WTC11 (cell line): ENCODE measurements at regions not wholly inside any gene's neighbourhood (a gene's known extent, or its start where the extent isn't known, plus 50 kb on each side); places are given as distances from the start of the nearest gene placed in this dataset.

Experiments
- ATAC-seq: fragments of 200-7000 bp; cut with Tn5 transposase; 2 replicates; pipeline ENCODE4 v1.10.0; 2021; ENCODE audit warnings: mild to moderate bottlenecking, moderate library complexity
- CTCF ChIA-PET: fragments of 300-600 bp; sonication (Branson Sonifier 250); formaldehyde crosslinking; loops from one replicate; lab custom pipeline; 2021; ENCODE audit warnings: antibody characterized with exemption; lab: Charles Lee
- POLR2A ChIA-PET: fragments of 350-600 bp; sonication (Branson Sonifier 250); formaldehyde crosslinking; loops from one replicate; lab custom pipeline; 2021; ENCODE audit warnings: antibody characterized with exemption; lab: Charles Lee
- DNase-seq: peaks from one replicate; pipeline ENCODE4 v3.0.0; 2021; ENCODE audit warnings: low spot score
- H3K27ac Mint-ChIP-seq: 2 replicates; pipeline ENCODE4 v1.8.0; 2021; ENCODE audit warnings: mixed read lengths
- H3K27me3 Mint-ChIP-seq: 2 replicates; pipeline ENCODE4 v1.8.0; 2021; ENCODE audit warnings: low read depth, mild to moderate bottlenecking, moderate library complexity, mixed read lengths
- H3K36me3 Mint-ChIP-seq: 2 replicates; pipeline ENCODE4 v1.8.0; 2021; ENCODE audit warnings: mixed read lengths
- H3K4me1 Mint-ChIP-seq: 2 replicates; pipeline ENCODE4 v1.8.0; 2022; ENCODE audit warnings: mixed read lengths
- H3K4me3 Mint-ChIP-seq: 2 replicates; pipeline ENCODE4 v1.8.0; 2021; ENCODE audit warnings: mild to moderate bottlenecking, moderate library complexity, mixed read lengths
- H3K9me3 Mint-ChIP-seq: 2 replicates; pipeline ENCODE4 v1.8.0; 2021; ENCODE audit warnings: mixed read lengths
- EMX1 ChIP-seq: fragments of 250-450 bp; sonication (Bioruptor Pico); IDR thresholded peaks from 2 replicates; pipeline ENCODE4 v1.8.0; 2021; ENCODE audit warnings: mild to moderate bottlenecking
- FOXK1 ChIP-seq: sonication (generic); formaldehyde crosslinking; IDR thresholded peaks from 2 replicates; pipeline ENCODE4 v1.8.0; 2022; ENCODE audit warnings: mild to moderate bottlenecking, moderate library complexity, missing genetic modification reagents
- GABPB1 ChIP-seq: sonication (generic); formaldehyde crosslinking; IDR thresholded peaks from 2 replicates; pipeline ENCODE4 v1.8.1; 2023; ENCODE audit warnings: mild to moderate bottlenecking, missing genetic modification reagents
- GRHL2 ChIP-seq: fragments of 250-450 bp; sonication (Bioruptor Pico); IDR thresholded peaks from 2 replicates; pipeline ENCODE4 v1.8.0; 2022; ENCODE audit warnings: mild to moderate bottlenecking, moderate library complexity; ENCODE audit not compliant: insufficient replicate concordance, severe bottlenecking
- MXD4 ChIP-seq: fragments of 250-450 bp; sonication (Bioruptor Pico); IDR thresholded peaks from 2 replicates; pipeline ENCODE4 v1.8.0; 2021; ENCODE audit warnings: mild to moderate bottlenecking, moderate library complexity, borderline replicate concordance
- RORB ChIP-seq: fragments of 250-450 bp; sonication (Bioruptor Pico); IDR thresholded peaks from 2 replicates; pipeline ENCODE4 v1.9.0; 2021; ENCODE audit warnings: mild to moderate bottlenecking
- TCF7 ChIP-seq: sonication (generic); formaldehyde crosslinking; IDR thresholded peaks from 2 replicates; pipeline ENCODE4 v1.8.0; 2022; ENCODE audit warnings: mild to moderate bottlenecking, low read depth, missing genetic modification reagents, moderate library complexity
- ZNF263 ChIP-seq: sonication (generic); formaldehyde crosslinking; IDR thresholded peaks from 2 replicates; pipeline ENCODE4 v1.8.1; 2022; ENCODE audit warnings: low read depth, mild to moderate bottlenecking, moderate library complexity, missing genetic modification reagents
- ZNF317 ChIP-seq: sonication (generic); formaldehyde crosslinking; IDR thresholded peaks from 2 replicates; pipeline ENCODE4 v1.8.1; 2023; ENCODE audit warnings: low read depth, mild to moderate bottlenecking, moderate library complexity, missing genetic modification reagents, borderline replicate concordance
- TF ChIP-seq, protein P1 (sequence below): sonication (generic); formaldehyde crosslinking; IDR thresholded peaks from 2 replicates; pipeline ENCODE4 v1.8.1; 2022; ENCODE audit warnings: missing genetic modification reagents, borderline replicate concordance
- TF ChIP-seq, protein P2 (sequence below): sonication (generic); formaldehyde crosslinking; IDR thresholded peaks from 2 replicates; pipeline ENCODE4 v1.8.0; 2022; ENCODE audit warnings: missing genetic modification reagents
- TF ChIP-seq, protein P3 (sequence below): sonication (generic); formaldehyde crosslinking; IDR thresholded peaks from 2 replicates; pipeline ENCODE4 v1.8.0; 2022; ENCODE audit warnings: mild to moderate bottlenecking, missing genetic modification reagents
- TF ChIP-seq, protein P4 (sequence below): sonication (generic); formaldehyde crosslinking; IDR thresholded peaks from 2 replicates; pipeline ENCODE4 v1.8.1; 2023; ENCODE audit warnings: mild to moderate bottlenecking, missing genetic modification reagents
- TF ChIP-seq, protein P5 (sequence below): fragments of 250-450 bp; sonication (Bioruptor Pico); IDR thresholded peaks from 2 replicates; pipeline ENCODE4 v1.8.0; 2021; ENCODE audit warnings: mild to moderate bottlenecking
- TF ChIP-seq, protein P6 (sequence below): sonication (generic); formaldehyde crosslinking; conservative IDR thresholded peaks from 2 replicates; pipeline ENCODE4 v1.8.1; 2023; ENCODE audit warnings: mild to moderate bottlenecking, low read depth, missing genetic modification reagents, moderate library complexity
- TF ChIP-seq, protein P7 (sequence below): fragments of 250-450 bp; sonication (Bioruptor Pico); IDR thresholded peaks from 2 replicates; pipeline ENCODE4 v1.9.0; 2021; ENCODE audit warnings: mild to moderate bottlenecking

DNA sequence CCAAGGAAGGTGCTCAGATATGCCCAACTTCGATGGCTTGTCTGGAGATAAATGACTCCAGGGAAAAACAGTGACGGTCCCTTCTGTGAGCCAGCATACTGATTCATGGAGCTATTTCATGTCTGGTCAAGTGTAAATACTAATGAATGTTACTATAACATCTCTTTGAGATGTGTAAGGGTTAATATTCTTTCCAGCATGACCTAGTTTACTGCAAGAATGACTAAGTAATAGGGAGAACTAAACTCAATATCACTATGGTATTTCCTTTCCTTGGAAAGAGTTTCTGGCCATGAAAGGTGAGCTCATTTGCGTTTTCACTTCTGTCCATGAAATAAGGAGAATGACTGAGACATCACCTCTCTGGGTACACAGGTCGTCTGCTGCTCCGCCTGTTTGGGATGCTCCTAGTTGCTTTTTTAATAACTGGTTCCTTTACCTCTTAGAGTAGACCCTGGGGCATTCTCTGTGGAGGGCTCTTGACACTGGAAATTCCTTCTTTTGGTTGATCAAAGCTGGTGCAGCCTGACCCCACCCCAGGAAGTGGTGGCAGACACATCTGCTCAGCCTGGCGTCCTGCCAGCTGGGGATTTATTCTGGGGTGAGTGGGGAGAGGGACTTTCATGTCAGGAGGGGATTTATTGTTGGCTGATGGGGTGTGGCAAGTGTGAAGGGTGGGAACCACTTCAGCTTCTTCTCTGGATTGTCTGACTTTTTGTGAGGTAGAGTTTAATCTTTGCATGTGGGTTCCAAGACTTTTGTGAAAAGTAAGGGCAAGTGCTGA, 250.0 kb upstream of the MPDZ start (continued):
- TF ChIP-seq, protein P1, sequence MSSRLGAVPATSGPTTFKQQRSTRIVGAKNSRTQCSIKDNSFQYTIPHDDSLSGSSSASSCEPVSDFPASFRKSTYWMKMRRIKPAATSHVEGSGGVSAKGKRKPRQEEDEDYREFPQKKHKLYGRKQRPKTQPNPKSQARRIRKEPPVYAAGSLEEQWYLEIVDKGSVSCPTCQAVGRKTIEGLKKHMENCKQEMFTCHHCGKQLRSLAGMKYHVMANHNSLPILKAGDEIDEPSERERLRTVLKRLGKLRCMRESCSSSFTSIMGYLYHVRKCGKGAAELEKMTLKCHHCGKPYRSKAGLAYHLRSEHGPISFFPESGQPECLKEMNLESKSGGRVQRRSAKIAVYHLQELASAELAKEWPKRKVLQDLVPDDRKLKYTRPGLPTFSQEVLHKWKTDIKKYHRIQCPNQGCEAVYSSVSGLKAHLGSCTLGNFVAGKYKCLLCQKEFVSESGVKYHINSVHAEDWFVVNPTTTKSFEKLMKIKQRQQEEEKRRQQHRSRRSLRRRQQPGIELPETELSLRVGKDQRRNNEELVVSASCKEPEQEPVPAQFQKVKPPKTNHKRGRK (CRISPR knock-in tag) = no peak
- TF ChIP-seq GABPB1 (CRISPR knock-in tag) = no peak
- no peak for TF ChIP-seq ZNF263
- TF ChIP-seq, protein P2, sequence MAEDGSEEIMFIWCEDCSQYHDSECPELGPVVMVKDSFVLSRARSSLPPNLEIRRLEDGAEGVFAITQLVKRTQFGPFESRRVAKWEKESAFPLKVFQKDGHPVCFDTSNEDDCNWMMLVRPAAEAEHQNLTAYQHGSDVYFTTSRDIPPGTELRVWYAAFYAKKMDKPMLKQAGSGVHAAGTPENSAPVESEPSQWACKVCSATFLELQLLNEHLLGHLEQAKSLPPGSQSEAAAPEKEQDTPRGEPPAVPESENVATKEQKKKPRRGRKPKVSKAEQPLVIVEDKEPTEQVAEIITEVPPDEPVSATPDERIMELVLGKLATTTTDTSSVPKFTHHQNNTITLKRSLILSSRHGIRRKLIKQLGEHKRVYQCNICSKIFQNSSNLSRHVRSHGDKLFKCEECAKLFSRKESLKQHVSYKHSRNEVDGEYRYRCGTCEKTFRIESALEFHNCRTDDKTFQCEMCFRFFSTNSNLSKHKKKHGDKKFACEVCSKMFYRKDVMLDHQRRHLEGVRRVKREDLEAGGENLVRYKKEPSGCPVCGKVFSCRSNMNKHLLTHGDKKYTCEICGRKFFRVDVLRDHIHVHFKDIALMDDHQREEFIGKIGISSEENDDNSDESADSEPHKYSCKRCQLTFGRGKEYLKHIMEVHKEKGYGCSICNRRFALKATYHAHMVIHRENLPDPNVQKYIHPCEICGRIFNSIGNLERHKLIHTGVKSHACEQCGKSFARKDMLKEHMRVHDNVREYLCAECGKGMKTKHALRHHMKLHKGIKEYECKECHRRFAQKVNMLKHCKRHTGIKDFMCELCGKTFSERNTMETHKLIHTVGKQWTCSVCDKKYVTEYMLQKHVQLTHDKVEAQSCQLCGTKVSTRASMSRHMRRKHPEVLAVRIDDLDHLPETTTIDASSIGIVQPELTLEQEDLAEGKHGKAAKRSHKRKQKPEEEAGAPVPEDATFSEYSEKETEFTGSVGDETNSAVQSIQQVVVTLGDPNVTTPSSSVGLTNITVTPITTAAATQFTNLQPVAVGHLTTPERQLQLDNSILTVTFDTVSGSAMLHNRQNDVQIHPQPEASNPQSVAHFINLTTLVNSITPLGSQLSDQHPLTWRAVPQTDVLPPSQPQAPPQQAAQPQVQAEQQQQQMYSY (CRISPR knock-in tag) = no peak
- TF ChIP-seq MXD4 (CRISPR knock-in tag) = no peak
- TF ChIP-seq, protein P3, sequence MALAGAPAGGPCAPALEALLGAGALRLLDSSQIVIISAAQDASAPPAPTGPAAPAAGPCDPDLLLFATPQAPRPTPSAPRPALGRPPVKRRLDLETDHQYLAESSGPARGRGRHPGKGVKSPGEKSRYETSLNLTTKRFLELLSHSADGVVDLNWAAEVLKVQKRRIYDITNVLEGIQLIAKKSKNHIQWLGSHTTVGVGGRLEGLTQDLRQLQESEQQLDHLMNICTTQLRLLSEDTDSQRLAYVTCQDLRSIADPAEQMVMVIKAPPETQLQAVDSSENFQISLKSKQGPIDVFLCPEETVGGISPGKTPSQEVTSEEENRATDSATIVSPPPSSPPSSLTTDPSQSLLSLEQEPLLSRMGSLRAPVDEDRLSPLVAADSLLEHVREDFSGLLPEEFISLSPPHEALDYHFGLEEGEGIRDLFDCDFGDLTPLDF (CRISPR knock-in tag) = no peak
- TF ChIP-seq, protein P4, sequence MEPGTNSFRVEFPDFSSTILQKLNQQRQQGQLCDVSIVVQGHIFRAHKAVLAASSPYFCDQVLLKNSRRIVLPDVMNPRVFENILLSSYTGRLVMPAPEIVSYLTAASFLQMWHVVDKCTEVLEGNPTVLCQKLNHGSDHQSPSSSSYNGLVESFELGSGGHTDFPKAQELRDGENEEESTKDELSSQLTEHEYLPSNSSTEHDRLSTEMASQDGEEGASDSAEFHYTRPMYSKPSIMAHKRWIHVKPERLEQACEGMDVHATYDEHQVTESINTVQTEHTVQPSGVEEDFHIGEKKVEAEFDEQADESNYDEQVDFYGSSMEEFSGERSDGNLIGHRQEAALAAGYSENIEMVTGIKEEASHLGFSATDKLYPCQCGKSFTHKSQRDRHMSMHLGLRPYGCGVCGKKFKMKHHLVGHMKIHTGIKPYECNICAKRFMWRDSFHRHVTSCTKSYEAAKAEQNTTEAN (CRISPR knock-in tag) = no peak

DNA sequence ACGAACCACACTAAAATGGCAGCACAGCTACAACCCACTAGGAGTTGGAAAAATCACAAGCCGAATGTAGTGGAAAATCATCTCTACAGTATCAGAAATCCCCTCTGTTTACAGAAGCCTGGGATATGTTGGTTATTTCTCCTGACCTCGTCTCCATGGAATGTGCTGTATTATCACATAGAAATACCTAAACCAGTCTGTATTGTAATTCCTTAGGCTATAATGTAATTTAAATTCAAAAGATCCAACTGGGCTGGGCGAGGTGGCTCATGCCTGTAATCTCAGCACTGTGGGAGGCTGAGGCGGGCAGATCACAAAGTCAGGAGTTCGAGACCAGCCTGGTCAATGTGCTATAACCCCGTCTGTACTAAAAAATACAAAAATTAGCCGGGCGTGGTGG, 244.8 kb upstream of the MPDZ start:
- no peak overlapping the region for H3K4me3 Mint-ChIP-seq
- H3K36me3 Mint-ChIP-seq = no peaks in the 10 kb centered on the region
- ATAC-seq = peak; percentile 67
- H3K9me3 Mint-ChIP-seq = peaks cover 11% of the 10 kb centered on the region
- peaks cover 22% of the 10 kb centered on the region for H3K4me1 Mint-ChIP-seq
- H3K27me3 Mint-ChIP-seq = no peaks in the 10 kb centered on the region
- DNase-seq = no peak
- H3K27ac Mint-ChIP-seq = no peak overlapping the region
- POLR2A ChIA-PET = no interaction called here
- CTCF ChIA-PET = no interaction called here
- TF ChIP-seq, protein P3 (CRISPR knock-in tag) = no peak
- TF ChIP-seq FOXK1 (CRISPR knock-in tag) = no peak
- TF ChIP-seq, protein P1 (CRISPR knock-in tag) = no peak
- TF ChIP-seq GRHL2 (CRISPR knock-in tag) = no peak
- TF ChIP-seq RORB (CRISPR knock-in tag) = no peak
- TF ChIP-seq, protein P5, sequence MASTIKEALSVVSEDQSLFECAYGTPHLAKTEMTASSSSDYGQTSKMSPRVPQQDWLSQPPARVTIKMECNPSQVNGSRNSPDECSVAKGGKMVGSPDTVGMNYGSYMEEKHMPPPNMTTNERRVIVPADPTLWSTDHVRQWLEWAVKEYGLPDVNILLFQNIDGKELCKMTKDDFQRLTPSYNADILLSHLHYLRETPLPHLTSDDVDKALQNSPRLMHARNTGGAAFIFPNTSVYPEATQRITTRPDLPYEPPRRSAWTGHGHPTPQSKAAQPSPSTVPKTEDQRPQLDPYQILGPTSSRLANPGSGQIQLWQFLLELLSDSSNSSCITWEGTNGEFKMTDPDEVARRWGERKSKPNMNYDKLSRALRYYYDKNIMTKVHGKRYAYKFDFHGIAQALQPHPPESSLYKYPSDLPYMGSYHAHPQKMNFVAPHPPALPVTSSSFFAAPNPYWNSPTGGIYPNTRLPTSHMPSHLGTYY (CRISPR knock-in tag) = no peak
- no peak for TF ChIP-seq ZNF317
- no peak for TF ChIP-seq TCF7 (CRISPR knock-in tag)
- no peak for TF ChIP-seq EMX1 (CRISPR knock-in tag)
- TF ChIP-seq, protein P6, sequence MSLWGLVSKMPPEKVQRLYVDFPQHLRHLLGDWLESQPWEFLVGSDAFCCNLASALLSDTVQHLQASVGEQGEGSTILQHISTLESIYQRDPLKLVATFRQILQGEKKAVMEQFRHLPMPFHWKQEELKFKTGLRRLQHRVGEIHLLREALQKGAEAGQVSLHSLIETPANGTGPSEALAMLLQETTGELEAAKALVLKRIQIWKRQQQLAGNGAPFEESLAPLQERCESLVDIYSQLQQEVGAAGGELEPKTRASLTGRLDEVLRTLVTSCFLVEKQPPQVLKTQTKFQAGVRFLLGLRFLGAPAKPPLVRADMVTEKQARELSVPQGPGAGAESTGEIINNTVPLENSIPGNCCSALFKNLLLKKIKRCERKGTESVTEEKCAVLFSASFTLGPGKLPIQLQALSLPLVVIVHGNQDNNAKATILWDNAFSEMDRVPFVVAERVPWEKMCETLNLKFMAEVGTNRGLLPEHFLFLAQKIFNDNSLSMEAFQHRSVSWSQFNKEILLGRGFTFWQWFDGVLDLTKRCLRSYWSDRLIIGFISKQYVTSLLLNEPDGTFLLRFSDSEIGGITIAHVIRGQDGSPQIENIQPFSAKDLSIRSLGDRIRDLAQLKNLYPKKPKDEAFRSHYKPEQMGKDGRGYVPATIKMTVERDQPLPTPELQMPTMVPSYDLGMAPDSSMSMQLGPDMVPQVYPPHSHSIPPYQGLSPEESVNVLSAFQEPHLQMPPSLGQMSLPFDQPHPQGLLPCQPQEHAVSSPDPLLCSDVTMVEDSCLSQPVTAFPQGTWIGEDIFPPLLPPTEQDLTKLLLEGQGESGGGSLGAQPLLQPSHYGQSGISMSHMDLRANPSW (CRISPR knock-in tag) = no peak
- TF ChIP-seq, protein P7, sequence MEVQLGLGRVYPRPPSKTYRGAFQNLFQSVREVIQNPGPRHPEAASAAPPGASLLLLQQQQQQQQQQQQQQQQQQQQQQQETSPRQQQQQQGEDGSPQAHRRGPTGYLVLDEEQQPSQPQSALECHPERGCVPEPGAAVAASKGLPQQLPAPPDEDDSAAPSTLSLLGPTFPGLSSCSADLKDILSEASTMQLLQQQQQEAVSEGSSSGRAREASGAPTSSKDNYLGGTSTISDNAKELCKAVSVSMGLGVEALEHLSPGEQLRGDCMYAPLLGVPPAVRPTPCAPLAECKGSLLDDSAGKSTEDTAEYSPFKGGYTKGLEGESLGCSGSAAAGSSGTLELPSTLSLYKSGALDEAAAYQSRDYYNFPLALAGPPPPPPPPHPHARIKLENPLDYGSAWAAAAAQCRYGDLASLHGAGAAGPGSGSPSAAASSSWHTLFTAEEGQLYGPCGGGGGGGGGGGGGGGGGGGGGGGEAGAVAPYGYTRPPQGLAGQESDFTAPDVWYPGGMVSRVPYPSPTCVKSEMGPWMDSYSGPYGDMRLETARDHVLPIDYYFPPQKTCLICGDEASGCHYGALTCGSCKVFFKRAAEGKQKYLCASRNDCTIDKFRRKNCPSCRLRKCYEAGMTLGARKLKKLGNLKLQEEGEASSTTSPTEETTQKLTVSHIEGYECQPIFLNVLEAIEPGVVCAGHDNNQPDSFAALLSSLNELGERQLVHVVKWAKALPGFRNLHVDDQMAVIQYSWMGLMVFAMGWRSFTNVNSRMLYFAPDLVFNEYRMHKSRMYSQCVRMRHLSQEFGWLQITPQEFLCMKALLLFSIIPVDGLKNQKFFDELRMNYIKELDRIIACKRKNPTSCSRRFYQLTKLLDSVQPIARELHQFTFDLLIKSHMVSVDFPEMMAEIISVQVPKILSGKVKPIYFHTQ (CRISPR knock-in tag) = no peak
